HG02884 (cell line): ENCODE measurements at regions not wholly inside any gene's neighbourhood (a gene's known extent, or its start where the extent isn't known, plus 50 kb on each side); places are given as distances from the start of the nearest gene placed in this dataset.

Experiments used
- ATAC-seq: cut with Tn5 transposase; IDR thresholded peaks from one replicate; pipeline ENCODE4 v1.9.1; 2021; ENCODE audit warnings: mild to moderate bottlenecking, moderate library complexity; ENCODE audit not compliant: unreplicated experiment

GRCh38 chr21:14734833-14735232, 188.7 kb upstream of the SAMSN1 start:
- ATAC-seq, result no peak

- peak; percentile 40 for ATAC-seq
These were observed 188.1 kb upstream of the SAMSN1 start for GRCh38 chr21:14734191-14734590.

- no peak for ATAC-seq
These were observed 179.1 kb upstream of the SAMSN1 start for GRCh38 chr21:14725219-14725618.

- ATAC-seq, result no peak
These were observed 176.8 kb upstream of the SAMSN1 start for GRCh38 chr21:14722841-14723483.

- no peak for ATAC-seq
These were observed 174.1 kb upstream of the SAMSN1 start for GRCh38 chr21:14720237-14720636.

- no peak for ATAC-seq
These were observed 172.8 kb upstream of the SAMSN1 start for GRCh38 chr21:14718951-14719350.

- no peak for ATAC-seq
These were observed 170.8 kb upstream of the SAMSN1 start for GRCh38 chr21:14716761-14717396.

GRCh38 chr21:14713109-14713508, 167.0 kb upstream of the SAMSN1 start:
- ATAC-seq, result no peak

- ATAC-seq, result no peak
These were observed 166.1 kb upstream of the SAMSN1 start for GRCh38 chr21:14712121-14712715.

GRCh38 chr21:14711287-14711686, 165.2 kb upstream of the SAMSN1 start:
- no peak for ATAC-seq

GRCh38 chr21:14707511-14708020, 161.5 kb upstream of the SAMSN1 start:
- ATAC-seq, result no peak

- no peak for ATAC-seq
These were observed 160.8 kb upstream of the SAMSN1 start for GRCh38 chr21:14706712-14707510.

GRCh38 chr21:14699433-14700407, 153.6 kb upstream of the SAMSN1 start:
- no peak for ATAC-seq

GRCh38 chr21:14697769-14698168, 151.7 kb upstream of the SAMSN1 start:
- ATAC-seq, result no peak

GRCh38 chr21:14694817-14695216, 148.7 kb upstream of the SAMSN1 start:
- ATAC-seq, result no peak

GRCh38 chr21:14693997-14694396, 147.9 kb upstream of the SAMSN1 start:
- no peak for ATAC-seq

- no peak for ATAC-seq
These were observed 145.8 kb upstream of the SAMSN1 start for GRCh38 chr21:14691914-14692313.

GRCh38 chr21:14690886-14691285, 144.8 kb upstream of the SAMSN1 start:
- no peak for ATAC-seq

- ATAC-seq, result no peak
These were observed 142.8 kb upstream of the SAMSN1 start for GRCh38 chr21:14688936-14689335.

GRCh38 chr21:14688412-14688811, 142.3 kb upstream of the SAMSN1 start:
- ATAC-seq, result peak; percentile 25
